HG03060 (cell line): ENCODE measurements at regions not wholly inside any gene's neighbourhood (a gene's known extent, or its start where the extent isn't known, plus 50 kb on each side); places are given as distances from the start of the nearest gene placed in this dataset.
"Not testable (repeated sequence)": the region's sequence is repeated elsewhere in the genome, so short reads cannot be mapped to it uniquely, and the experiment has no call there.

Experiments
- ATAC-seq: cut with Tn5 transposase; IDR thresholded peaks from one replicate; pipeline ENCODE4 v1.9.1; 2021; ENCODE audit warnings: low read depth, moderate number of reproducible peaks; ENCODE audit not compliant: unreplicated experiment

DNA sequence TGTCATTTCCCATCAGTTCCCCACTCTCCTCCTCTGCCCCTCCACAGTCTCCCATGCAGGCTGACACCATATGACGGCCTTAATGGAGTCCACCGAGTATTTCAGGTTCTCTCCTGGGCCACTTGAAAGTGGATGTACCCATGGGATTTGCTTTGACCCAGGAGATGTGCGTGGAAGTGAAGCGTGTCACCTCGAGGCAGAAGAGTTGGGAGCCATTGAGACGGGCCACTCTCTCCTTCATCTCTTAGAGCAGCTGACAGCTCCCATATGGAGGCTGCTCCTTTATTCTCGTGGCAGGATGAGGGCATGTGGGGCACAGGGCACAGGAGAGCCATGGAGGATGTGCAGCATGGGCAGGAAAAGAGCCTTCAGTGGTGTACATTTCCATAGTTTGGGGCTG lies 144.7 kb upstream of the CRYM start:
- not testable (repeated sequence) for ATAC-seq

GRCh38 chr16:21404699-21405098 lies 126.6 kb upstream of the CRYM start:
- ATAC-seq = not testable (repeated sequence)

DNA sequence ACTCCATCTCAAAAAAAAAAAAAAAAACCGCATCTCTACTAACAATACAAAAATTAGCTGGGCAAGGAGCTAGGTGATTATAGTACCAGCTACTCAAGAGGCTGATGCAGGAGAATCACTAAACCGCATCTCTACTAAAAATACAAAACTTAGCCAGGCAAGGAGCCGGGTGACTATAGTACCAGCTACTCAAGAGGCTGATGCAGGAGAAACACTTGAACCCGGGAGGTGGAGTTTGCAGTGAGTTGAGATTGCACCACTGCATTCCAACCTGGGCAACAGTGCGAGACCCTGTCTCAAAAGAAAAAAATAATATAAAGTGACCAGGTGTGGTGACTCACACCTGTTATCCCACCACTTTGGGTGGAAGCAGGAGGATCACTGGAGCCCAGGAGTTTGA lies 119.8 kb upstream of the CRYM start:
- ATAC-seq = not testable (repeated sequence)

GRCh38 chr16:21396545-21396944 lies 118.5 kb upstream of the CRYM start:
- ATAC-seq = not testable (repeated sequence)

- not testable (repeated sequence) for ATAC-seq
These were observed 112.5 kb upstream of the CRYM start for GRCh38 chr16:21390634-21391033.

DNA sequence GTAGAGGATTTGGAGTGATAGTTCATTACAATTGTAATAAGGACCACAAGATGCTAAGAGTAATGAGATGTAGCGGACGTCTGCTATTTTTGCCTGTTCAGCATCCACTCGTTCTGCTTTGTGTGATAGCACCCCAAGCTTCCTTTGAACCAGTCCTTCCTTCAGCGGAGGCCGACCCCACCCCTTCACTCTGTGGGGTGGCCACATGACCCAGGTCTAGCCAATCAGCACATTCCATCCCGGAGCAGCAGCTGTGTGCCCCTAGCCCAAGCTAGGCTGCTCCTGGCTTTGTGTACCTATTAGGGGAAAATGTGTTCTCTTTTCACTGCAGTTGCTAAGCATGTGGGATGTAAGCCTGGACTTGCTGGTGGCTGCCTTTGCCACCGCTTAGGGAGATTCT lies 111.8 kb upstream of the CRYM start:
- ATAC-seq = not testable (repeated sequence)

DNA sequence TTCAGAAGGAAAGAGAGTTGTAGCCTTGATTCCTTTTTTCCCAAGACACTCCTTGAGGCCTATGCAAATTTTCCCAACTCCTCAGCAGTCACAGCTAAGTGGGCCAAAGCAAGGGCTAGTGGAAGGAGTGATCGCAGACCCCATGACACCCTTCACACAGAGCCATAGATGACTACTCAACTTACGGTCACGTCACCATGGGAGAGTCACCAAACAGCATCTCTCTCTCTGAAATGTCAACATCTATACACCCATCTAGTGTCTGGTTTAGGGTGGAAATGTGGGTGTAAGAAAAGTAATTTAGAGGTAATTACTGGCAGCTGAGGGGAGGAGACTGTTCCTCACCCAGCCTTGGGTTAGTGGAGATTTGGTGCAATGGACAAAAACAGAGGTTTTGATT lies 109.7 kb upstream of the CRYM start:
- not testable (repeated sequence) for ATAC-seq

DNA sequence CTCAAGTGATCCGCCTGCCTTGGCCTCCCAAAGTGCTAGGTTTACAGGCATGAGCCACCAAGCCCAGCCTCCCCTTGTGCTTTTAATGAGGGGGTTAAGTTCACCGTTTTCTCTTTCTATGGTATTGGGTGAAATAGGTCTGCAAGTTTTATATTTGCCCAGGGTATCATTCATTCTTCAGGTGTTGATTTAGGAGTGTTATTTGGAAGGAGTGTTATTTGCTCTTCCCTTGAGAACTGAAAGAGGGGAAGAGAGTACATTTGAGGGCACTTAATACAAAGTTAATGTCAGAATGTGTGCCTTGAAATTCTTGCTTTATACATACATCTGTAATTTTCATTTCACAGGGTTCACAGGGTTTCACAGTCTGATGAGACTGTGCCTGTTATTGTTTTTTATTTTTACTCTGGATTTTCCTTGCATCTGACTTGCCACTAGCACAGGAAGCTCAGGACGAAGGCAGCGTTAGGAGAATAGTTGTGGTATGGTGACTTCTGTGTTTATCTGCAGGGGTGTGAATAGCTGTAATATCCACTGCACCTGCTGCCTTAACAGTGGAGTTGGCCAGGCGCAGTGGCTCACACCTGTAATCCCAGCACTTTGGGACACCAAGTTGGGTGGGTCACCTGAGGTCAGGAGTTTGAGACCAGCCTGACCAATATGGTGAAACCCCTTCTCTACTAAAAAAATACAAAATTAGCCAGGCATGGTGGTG lies 108.3 kb upstream of the CRYM start:
- ATAC-seq = not testable (repeated sequence)

- ATAC-seq = not testable (repeated sequence)
These were observed 105.6 kb upstream of the CRYM start for GRCh38 chr16:21383682-21384081.

- not testable (repeated sequence) for ATAC-seq
These were observed 101.6 kb upstream of the CRYM start for GRCh38 chr16:21379645-21380044.

DNA sequence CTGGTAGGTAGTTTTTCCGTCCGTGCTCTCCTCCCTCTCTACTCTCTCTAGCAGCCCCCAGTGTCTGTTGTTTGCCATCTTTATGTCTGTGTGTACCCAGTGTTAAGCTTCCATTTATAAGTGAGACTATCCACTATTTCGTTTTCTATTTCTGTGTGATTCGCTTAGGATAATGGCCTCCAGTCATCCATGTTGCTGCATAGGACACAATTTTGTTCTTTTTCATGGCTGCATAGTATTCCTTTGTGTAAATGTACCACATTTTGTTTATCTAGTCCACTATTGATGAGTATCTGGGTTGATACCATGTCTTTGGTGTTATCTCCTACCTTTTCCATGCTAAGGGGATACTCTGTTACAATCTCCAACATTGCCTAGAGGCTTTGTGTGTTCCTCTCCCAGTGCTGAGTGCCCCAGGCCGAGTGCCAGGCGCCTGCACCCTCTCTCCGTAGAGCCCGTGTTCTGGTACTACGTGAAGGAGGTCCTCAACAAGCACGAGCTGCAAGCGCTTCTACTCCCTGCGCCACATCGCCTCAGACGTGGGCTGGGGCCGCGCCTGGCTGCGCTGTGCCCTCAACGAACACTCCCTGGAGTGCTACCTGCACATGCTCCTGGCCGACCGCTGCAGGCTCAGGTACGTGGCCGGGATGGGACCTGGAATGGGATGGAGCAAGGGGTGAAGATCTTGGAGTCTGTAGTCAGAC lies 98.3 kb upstream of the CRYM start:
- ATAC-seq = not testable (repeated sequence)

DNA sequence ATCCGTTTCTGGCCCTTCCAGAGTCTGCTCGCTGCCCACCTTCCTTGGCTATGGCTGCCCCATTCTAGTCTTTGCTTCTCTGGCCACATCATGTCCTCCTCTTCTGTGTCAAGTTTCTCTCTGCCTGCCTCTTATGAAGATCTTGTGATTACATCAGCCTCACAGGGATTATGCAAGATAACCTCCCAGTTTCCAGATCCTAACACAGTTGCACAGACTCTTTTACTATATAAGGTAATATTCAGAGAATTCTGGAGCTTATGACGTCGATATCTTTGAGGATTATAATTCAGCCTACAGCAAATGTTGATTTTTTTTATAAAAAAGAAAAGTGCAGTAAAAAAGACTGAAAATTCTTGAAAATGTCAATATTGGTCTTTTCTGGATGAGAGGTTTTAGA lies 97.2 kb upstream of the CRYM start:
- ATAC-seq = not testable (repeated sequence)

DNA sequence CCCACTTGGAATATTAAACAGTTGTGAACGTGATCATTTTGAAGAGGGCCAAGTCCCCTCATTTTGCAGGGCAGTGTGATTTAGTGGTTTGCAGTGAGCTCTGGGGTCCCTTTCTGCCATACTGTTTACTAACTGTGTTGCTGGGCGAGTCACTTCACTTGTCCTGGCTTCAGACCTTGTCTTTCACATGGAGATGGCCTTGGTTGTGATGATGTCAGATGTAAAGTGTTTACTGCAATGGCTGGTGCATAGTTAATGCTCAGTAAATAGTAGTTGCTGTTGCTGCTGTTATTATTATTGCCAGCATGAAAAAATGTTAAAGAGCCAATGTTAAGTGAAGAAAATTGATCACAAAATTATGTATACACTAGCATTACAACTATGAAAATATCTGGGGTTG lies 95.4 kb upstream of the CRYM start:
- not testable (repeated sequence) for ATAC-seq

DNA sequence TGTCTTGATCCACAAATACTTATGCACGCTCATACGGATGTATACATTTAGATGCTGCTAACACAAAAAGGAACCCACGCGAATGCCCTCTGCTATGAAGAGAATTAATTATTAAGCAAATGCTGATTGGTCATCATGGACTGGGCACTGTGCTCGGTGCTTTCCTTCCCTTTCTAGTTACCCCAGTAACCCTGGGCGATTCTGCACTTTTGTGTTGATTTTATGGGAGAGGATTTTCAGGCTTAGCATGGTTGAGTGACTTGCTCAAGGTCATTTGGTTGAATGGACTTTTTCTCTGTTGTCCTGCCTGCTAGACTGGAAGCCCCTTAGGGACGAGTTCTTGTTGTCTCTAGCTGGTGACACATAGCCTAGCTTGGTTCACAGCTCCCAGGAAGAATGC lies 94.8 kb upstream of the CRYM start:
- ATAC-seq = not testable (repeated sequence)

DNA sequence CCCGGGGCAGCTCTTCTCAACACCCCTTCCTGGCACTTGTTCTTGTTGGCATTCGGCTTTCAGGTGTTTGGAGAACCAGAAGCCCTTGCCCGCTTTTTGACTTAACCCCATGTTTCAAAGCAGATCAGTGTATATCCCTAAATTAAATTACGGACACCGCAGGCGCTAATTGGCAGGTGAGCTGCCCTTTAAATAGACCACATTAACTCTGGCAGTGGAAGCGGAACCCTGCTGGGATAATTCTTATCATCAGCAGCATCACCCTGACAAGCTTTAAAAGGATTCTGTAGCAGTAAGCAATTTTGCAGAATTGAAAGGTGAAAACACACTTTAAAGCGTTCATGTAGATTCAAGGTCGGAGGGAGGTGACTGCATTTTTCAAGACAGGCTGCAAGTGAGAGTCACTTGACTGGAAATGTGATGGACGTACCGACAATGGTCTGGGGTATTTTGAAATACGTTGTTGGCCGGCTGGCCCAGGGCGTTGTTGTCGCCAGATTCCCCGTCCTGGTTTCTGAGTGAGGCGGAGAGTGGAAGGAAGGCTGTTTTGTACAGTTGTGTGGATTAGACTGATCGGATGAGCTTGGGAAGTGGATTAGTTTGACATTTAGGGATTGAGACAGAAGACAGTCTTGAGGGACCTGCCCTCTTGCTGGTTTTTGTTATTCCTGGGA lies 94.2 kb upstream of the CRYM start:
- not testable (repeated sequence) for ATAC-seq

- not testable (repeated sequence) for ATAC-seq
These were observed 92.7 kb upstream of the CRYM start for GRCh38 chr16:21370791-21371190.

DNA sequence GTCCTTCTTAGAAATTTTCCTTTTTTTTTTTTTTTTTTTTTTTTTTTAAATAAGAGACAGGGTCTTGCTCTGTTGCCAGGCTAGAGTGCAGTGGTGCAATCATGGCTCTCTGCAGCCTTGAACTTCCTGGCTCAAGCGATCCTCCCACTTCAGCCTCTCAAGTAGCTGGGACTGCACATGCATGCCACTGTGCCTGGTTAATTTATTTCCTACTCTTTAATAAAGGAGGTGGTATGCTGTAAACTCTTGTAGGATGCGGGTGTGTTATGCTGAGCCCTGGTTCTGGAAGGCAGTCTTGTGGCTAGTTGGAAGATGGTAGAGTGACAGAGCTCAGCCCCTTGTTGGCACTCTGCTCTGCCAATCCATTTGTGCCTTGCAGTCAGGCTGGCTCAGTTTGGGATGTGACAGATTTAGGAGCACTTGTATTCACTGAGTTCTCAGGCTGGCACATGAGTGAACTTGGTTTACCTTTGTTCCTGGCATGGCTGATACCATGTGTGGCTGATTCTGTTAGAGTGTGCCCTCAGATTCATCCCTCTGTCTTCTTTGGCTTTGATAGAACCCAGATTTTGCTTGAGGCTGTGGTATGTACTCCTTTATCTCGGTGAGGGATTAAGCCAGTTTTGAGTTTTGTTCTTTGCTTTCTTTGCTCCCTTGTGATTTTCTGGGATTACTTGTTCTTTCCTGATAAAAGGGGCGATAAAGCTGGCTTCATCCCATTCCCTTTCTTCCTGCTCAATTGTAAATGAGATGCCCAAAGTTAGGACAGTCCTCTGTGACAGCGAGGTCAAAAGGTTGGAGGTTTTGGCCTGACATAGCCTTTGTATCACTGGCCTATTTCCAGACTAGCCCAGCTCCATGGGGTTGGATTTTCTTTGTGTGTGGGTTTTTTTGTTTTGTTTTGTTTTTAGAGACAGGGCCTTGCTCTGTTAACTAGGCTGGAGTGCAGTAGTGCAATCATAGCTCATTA lies 91.2 kb upstream of the CRYM start:
- not testable (repeated sequence) for ATAC-seq

DNA sequence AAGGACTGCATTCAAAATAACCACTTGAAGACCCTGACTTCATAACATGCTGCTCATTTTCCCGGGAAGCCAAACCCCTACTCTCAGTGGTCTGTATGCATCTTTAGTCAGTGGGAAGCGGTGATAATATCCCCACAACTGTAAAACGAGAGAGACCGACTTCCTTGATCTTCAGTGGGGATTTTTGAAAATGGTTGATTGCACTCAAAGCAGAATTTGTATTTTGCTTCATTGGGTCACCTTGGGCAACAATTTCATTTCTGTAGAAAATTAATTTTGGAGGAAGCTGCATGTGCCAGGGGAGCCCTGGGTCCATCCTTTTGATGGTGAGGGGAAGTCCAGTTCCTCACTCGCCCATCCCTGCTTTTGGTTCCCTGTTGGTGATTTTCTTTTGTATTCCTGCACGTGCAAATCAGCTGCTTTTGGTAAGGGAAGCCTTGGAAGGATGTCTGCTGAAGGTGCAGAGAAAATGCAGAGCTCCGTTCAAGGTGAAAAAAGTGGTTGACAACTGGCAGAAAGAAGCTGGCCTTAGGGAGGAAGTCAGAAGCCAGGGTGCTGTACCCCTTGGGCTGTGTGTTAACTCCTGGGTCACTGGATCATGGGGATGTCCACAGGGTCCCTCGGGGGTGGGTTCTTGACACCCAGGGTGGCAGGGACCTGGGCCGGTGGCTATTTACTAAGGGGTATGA lies 89.8 kb upstream of the CRYM start:
- not testable (repeated sequence) for ATAC-seq

DNA sequence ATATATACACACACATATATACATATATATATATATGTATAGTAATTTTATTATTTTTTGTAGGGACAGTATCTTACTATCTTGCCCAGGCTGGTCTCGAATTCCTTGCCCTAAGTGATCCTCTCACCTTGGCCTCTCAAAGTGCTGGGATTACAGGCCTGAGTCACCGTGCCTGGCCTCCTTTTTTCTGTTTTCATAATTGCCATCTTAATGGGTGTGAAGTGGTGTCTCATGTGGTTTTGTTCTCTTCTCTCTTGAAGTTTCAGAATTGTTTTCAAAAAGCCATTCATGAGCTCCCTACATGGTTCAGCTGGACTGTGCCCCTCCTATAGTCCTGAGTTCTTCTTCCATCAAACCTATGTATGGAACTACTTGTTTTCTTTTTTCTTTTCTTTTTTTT lies 88.9 kb upstream of the CRYM start:
- not testable (repeated sequence) for ATAC-seq

- ATAC-seq = not testable (repeated sequence)
These were observed 87.5 kb upstream of the CRYM start for GRCh38 chr16:21365541-21365940.
